AG09319 (cell line): ENCODE measurements at regions not wholly inside any gene's neighbourhood (a gene's known extent, or its start where the extent isn't known, plus 50 kb on each side); places are given as distances from the start of the nearest gene placed in this dataset.

Experiments
- DNase-seq: peaks from one replicate; pipeline ENCODE4 v3.0.0-alpha.2; 2010; ENCODE audit warnings: low read depth; ENCODE audit errors: extremely low read depth
- TF ChIP-seq, protein P1 (sequence below): IDR thresholded peaks from 2 replicates; pipeline ENCODE4 v1.5.1; 2011; ENCODE audit warnings: low read depth, mild to moderate bottlenecking, inconsistent platforms, low read length, moderate library complexity

DNA sequence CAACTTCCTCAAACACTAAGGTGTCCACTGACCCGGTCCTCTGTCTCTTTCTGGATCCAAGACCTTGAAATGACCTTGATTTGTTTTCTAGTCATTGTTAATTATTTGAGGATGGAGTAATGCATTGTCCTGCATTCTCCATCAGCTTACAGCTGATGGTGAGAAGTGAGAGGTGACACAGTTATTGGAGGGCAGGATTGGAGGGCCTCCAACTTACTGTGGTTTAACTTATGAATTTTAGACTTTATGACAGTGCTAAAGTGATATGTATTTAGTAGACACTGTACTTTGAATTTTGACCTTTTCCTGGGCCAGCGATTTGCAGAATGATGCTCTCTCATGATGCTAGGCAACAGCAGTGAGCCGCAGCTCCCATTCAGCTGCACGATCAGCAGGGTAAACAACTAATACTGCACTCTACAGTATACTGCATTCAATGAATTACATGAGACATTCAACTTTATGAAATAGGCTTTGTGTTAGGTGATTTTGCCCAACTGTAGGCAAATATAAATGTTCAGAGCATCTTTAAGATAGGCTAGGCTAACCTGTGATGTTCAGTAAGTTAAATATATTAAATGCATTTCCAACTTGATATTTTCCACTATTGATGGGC is 200.0 kb upstream of the MEX3C start:
- no peak for DNase-seq
- TF ChIP-seq, protein P1, sequence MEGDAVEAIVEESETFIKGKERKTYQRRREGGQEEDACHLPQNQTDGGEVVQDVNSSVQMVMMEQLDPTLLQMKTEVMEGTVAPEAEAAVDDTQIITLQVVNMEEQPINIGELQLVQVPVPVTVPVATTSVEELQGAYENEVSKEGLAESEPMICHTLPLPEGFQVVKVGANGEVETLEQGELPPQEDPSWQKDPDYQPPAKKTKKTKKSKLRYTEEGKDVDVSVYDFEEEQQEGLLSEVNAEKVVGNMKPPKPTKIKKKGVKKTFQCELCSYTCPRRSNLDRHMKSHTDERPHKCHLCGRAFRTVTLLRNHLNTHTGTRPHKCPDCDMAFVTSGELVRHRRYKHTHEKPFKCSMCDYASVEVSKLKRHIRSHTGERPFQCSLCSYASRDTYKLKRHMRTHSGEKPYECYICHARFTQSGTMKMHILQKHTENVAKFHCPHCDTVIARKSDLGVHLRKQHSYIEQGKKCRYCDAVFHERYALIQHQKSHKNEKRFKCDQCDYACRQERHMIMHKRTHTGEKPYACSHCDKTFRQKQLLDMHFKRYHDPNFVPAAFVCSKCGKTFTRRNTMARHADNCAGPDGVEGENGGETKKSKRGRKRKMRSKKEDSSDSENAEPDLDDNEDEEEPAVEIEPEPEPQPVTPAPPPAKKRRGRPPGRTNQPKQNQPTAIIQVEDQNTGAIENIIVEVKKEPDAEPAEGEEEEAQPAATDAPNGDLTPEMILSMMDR: no peak

DNA sequence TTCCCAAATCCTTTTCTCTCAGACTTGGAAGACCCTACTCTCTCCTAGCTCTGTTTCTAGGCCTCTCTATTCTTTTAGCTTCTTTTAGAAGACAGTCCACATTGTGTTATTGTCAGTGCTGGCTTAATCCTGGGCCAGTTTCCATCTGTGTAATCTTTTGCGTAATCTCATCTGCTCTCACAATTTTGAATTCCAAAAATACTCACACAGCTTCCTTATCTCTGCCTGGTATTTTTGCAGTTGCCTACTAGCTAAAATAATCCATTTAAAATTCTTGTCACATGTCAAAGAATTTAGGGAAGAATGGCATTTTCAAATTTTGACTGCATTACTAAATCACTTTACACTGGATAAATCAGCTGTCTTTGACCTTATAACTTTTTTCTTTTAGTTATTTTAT is 200.6 kb upstream of the MEX3C start:
- no peak for DNase-seq
- TF ChIP-seq, protein P1: no peak

DNA sequence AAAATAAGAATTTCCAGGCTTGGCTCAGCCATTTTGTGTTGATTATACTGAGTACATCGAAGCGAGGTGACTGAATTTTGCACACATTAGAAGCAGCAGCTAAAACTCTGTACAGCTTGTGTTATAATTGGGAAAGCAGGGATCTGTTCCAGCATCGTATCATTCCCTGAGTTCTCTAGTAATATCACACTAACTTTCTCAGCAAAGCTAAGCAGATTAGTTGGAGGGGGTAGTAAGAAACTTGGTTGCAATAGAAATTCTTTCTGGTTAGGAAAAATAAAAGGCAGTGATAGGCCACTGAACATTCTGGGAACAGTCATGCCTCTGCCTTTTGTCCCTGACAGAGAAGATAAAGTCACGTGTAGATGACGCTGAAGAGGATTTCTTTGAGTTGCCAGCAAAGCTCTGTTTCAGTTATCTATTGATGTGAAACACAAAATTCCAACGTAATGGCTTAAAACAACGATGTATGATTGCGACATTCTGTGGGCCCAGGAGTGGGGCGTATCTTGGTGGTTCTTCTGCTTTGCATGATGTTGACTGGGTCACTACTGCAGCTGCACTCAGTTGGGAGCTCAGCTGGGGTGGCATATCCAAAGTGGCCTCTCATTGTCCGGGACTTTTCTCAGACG is 202.1 kb upstream of the MEX3C start:
- no peak for DNase-seq
- TF ChIP-seq, protein P1: no peak

DNA sequence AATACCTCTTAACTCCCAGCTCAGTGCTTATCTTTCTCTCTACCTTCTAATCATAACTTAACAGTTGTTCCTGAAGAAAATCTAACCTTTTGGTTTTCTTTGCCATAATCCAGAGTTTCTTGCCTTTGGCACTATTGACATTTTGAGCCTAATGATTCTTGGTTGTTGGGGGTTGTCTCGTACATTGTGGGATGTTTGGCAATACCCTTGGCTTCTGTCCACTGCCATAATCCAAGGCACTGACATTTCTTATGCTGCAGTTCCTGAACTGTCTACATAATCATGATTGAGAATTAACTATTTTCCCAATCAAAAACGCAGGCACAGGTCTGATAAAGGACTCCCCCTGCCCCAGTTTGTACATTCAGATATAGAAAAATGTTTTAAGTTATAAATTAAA is 203.2 kb upstream of the MEX3C start:
- TF ChIP-seq, protein P1: no peak
- DNase-seq: no peak

- DNase-seq: no peak
- TF ChIP-seq, protein P1: no peak
These were observed 204.4 kb upstream of the MEX3C start for GRCh38 chr18:51401912-51402311.

- TF ChIP-seq, protein P1: no peak
- DNase-seq: no peak
These were observed 207.1 kb upstream of the MEX3C start for GRCh38 chr18:51404620-51405019.

- TF ChIP-seq, protein P1: no peak
- DNase-seq: no peak
These were observed 208.4 kb upstream of the MEX3C start for GRCh38 chr18:51405683-51406477.
